HG03135 (cell line): ENCODE measurements at regions not wholly inside any gene's neighbourhood (a gene's known extent, or its start where the extent isn't known, plus 50 kb on each side); places are given as distances from the start of the nearest gene placed in this dataset.

Experiments used
- ATAC-seq: cut with Tn5 transposase; IDR thresholded peaks from one replicate; pipeline ENCODE4 v1.9.1; 2021; ENCODE audit warnings: mild to moderate bottlenecking, moderate library complexity; ENCODE audit not compliant: unreplicated experiment

GRCh38 chr3:156620901-156621300, 53.5 kb upstream of the TIPARP start:
- no peak for ATAC-seq

- no peak for ATAC-seq
Observed at GRCh38 chr3:156620260-156620659, 54.1 kb upstream of the TIPARP start.

GRCh38 chr3:156619376-156619775, 55.0 kb upstream of the TIPARP start:
- no peak for ATAC-seq

GRCh38 chr3:156617781-156618180, 56.6 kb upstream of the TIPARP start:
- no peak for ATAC-seq

- no peak for ATAC-seq
Observed at GRCh38 chr3:156617145-156617544, 57.2 kb upstream of the TIPARP start.

- no peak for ATAC-seq
Observed at GRCh38 chr3:156615592-156616173, 58.7 kb upstream of the TIPARP start.

- ATAC-seq: no peak
Observed at GRCh38 chr3:156614642-156615511, 59.5 kb upstream of the TIPARP start.

- no peak for ATAC-seq
Observed at GRCh38 chr3:156612903-156613302, 58.0 kb upstream of the SSR3 start.

GRCh38 chr3:156611870-156612494, 57.1 kb upstream of the SSR3 start:
- no peak for ATAC-seq

- ATAC-seq: no peak
Observed at GRCh38 chr3:156610154-156610553, 55.2 kb upstream of the SSR3 start.

- no peak for ATAC-seq
Observed at GRCh38 chr3:156609546-156609945, 54.6 kb upstream of the SSR3 start.

- no peak for ATAC-seq
Observed at GRCh38 chr3:156608601-156609514, 53.9 kb upstream of the SSR3 start.

GRCh38 chr3:156606729-156607128, 51.8 kb upstream of the SSR3 start:
- ATAC-seq: peak; percentile 57

- ATAC-seq: peak; percentile 25
Observed at GRCh38 chr3:156605686-156606605, 51.0 kb upstream of the SSR3 start.

GRCh38 chr3:156604642-156605144, 49.8 kb upstream of the SSR3 start:
- no peak for ATAC-seq
